ENCODE measurements at regions not wholly inside any gene's neighbourhood (a gene's known extent, or its start where the extent isn't known, plus 50 kb on each side); places are given as distances from the start of the nearest gene placed in this dataset.

GRCh38 chr9:87249029-87249428, 248.6 kb upstream of the DAPK1 start:
- DNase-seq (ENCODE audit: low read depth in 1 of 2, low spot score in 1 of 2): peak in 1 of 2 donors; percentile 3
- Histone ChIP-seq H3K27me3 (no peaks in the 10 kb centered on the region), H3K4me3 (no peak overlapping the region), H3K36me3 (no peaks in the 10 kb centered on the region), H3K4me1 (ENCODE audit: low read depth) (peaks cover 10% of the 10 kb centered on the region), H3K27ac (no peak overlapping the region), H3K9me3 (ENCODE audit: low read depth) (no peaks in the 10 kb centered on the region)
- TF ChIP-seq, protein P1, sequence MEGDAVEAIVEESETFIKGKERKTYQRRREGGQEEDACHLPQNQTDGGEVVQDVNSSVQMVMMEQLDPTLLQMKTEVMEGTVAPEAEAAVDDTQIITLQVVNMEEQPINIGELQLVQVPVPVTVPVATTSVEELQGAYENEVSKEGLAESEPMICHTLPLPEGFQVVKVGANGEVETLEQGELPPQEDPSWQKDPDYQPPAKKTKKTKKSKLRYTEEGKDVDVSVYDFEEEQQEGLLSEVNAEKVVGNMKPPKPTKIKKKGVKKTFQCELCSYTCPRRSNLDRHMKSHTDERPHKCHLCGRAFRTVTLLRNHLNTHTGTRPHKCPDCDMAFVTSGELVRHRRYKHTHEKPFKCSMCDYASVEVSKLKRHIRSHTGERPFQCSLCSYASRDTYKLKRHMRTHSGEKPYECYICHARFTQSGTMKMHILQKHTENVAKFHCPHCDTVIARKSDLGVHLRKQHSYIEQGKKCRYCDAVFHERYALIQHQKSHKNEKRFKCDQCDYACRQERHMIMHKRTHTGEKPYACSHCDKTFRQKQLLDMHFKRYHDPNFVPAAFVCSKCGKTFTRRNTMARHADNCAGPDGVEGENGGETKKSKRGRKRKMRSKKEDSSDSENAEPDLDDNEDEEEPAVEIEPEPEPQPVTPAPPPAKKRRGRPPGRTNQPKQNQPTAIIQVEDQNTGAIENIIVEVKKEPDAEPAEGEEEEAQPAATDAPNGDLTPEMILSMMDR (IDR thresholded peaks at IDR 0.05; ENCODE audit: low read depth, low read length): no peak

DNA sequence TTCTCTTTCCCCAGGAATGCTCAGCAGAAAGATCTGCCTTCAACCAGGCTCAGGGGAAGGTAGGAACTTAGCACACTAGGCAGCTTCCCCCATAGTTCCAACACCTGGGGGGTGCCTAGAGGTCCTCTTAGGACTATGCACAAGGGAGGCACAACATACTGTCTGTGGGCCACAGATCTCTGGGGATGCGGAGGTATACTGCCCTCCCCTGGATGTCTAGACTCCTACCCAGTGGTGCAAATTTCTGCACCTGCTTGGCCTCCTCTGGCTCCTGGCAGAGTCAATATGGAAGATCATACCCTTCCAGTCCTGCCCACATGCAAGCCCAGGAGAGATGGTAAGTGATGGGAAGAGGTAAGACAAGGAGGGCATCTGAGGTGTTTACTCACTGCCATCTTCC, 247.5 kb upstream of the DAPK1 start:
- DNase-seq (ENCODE audit: low read depth in 1 of 2, low spot score in 1 of 2): no peak
- Histone ChIP-seq H3K36me3 (no peaks in the 10 kb centered on the region), H3K27ac (no peak overlapping the region), H3K4me1 (ENCODE audit: low read depth) (peaks cover 10% of the 10 kb centered on the region), H3K4me3 (no peak overlapping the region), H3K27me3 (no peaks in the 10 kb centered on the region), H3K9me3 (ENCODE audit: low read depth) (no peaks in the 10 kb centered on the region)
- TF ChIP-seq, protein P1 (IDR thresholded peaks at IDR 0.05; ENCODE audit: low read depth, low read length): no peak

- H3K4me3 ChIP-seq: no peak overlapping the region
- peaks cover 5% of the 10 kb centered on the region for H3K4me1 ChIP-seq (ENCODE audit: low read depth)
- no peaks in the 10 kb centered on the region for H3K27me3 ChIP-seq
- no peak overlapping the region for H3K27ac ChIP-seq
- H3K9me3 ChIP-seq (ENCODE audit: low read depth): no peaks in the 10 kb centered on the region
- TF ChIP-seq, protein P1 (IDR thresholded peaks at IDR 0.05; ENCODE audit: low read depth, low read length): no peak
- no peaks in the 10 kb centered on the region for H3K36me3 ChIP-seq
- DNase-seq (ENCODE audit: low read depth in 1 of 2, low spot score in 1 of 2): peak; percentile 7 to 78
Observed at GRCh38 chr9:87255431-87256155, 242.1 kb upstream of the DAPK1 start.

- no peak overlapping the region for H3K27ac ChIP-seq
- H3K27me3 ChIP-seq: no peaks in the 10 kb centered on the region
- TF ChIP-seq, protein P1 (IDR thresholded peaks at IDR 0.05; ENCODE audit: low read depth, low read length): no peak
- H3K36me3 ChIP-seq: no peaks in the 10 kb centered on the region
- DNase-seq (ENCODE audit: low read depth in 1 of 2, low spot score in 1 of 2): peak in 1 of 2 donors; percentile 66
- H3K9me3 ChIP-seq (ENCODE audit: low read depth): no peaks in the 10 kb centered on the region
- H3K4me1 ChIP-seq (ENCODE audit: low read depth): peaks cover 5% of the 10 kb centered on the region
- H3K4me3 ChIP-seq: no peak overlapping the region
Observed at GRCh38 chr9:87256973-87257372, 240.7 kb upstream of the DAPK1 start.

GRCh38 chr9:87259543-87260518, 237.8 kb upstream of the DAPK1 start:
- H3K27me3 ChIP-seq: no peaks in the 10 kb centered on the region
- no peak overlapping the region for H3K27ac ChIP-seq
- H3K4me1 ChIP-seq (ENCODE audit: low read depth): peaks cover 5% of the 10 kb centered on the region
- no peaks in the 10 kb centered on the region for H3K36me3 ChIP-seq
- no peaks in the 10 kb centered on the region for H3K9me3 ChIP-seq (ENCODE audit: low read depth)
- TF ChIP-seq, protein P1 (IDR thresholded peaks at IDR 0.05; ENCODE audit: low read depth, low read length): no peak
- no peak overlapping the region for H3K4me3 ChIP-seq
- DNase-seq (ENCODE audit: low read depth in 1 of 2, low spot score in 1 of 2): no peak

All from cardiac muscle cell (in vitro differentiated cells and primary cell).